Body of pancreas (tissue), 4 donors: ENCODE measurements at regions not wholly inside any gene's neighbourhood (a gene's known extent, or its start where the extent isn't known, plus 50 kb on each side); places are given as distances from the start of the nearest gene placed in this dataset.

Source experiments
- POLR2A ChIP-seq, 3 donors: fragments of 450-650 bp; IDR thresholded peaks; one replicate each; pipeline ENCODE4 v1.6.1; 2016; ENCODE audit warnings: antibody characterized with exemption in 3 of 3, mild to moderate bottlenecking in 2 of 3
- TF ChIP-seq, protein P1 (sequence below), 7 experiments: fragments of 450-650 bp in 4 of 7; fragments of 200-600 bp in 3 of 7; sonication (generic) in 3 of 7; IDR thresholded peaks; one replicate each; pipeline ENCODE4 v1.5.1; 2016 to 2019; ENCODE audit warnings: antibody characterized with exemption in 7 of 7

DNA sequence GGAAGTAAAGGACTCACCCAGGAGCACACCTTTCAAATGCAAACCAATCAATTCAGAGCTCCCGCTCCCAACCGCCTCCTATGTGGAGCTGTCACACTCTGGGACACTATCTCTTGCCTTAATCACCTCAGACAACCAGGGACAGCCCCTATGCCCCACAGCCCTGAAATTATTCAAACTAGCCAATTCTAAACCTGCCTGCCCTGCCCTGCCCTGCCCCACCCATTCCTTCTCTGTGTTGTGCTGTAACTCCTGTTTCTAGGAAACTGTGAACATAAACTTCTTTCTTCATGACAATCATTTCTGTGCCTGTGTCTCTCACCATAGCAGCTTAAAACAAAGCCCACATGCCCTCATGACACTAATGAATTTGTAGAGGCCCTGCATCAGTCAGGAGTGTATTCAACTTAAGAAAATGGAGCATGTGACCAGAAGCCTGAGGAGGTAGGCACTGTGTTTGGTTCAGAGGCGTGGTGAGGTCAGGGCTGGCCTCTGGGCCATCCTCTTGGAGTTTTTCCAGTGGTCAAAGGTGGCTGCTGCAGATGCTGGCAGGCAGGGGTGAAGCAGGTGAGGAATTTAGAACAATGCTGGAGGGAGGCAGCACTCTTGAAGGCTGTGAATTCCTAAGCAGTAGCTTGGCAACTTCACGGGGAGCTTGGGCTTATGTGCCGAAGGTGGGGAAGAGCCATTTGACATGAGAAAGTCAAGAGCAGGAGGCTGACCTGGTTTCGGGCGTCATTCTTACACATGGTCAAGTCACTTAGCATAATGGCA lies 74.5 kb downstream of the RHOU start:
- TF ChIP-seq, protein P1, sequence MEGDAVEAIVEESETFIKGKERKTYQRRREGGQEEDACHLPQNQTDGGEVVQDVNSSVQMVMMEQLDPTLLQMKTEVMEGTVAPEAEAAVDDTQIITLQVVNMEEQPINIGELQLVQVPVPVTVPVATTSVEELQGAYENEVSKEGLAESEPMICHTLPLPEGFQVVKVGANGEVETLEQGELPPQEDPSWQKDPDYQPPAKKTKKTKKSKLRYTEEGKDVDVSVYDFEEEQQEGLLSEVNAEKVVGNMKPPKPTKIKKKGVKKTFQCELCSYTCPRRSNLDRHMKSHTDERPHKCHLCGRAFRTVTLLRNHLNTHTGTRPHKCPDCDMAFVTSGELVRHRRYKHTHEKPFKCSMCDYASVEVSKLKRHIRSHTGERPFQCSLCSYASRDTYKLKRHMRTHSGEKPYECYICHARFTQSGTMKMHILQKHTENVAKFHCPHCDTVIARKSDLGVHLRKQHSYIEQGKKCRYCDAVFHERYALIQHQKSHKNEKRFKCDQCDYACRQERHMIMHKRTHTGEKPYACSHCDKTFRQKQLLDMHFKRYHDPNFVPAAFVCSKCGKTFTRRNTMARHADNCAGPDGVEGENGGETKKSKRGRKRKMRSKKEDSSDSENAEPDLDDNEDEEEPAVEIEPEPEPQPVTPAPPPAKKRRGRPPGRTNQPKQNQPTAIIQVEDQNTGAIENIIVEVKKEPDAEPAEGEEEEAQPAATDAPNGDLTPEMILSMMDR (IDR thresholded peaks at IDR 0.05): no peak
- no peak for TF ChIP-seq POLR2A (IDR thresholded peaks at IDR 0.05)
